Astrocyte of the spinal cord (primary cell): ENCODE measurements at regions not wholly inside any gene's neighbourhood (a gene's known extent, or its start where the extent isn't known, plus 50 kb on each side); places are given as distances from the start of the nearest gene placed in this dataset.

ENCODE experiments used
- DNase-seq: peaks from one replicate; pipeline ENCODE4 v3.0.0; 2011; ENCODE audit warnings: low read depth, low spot score
- H3K4me3 ChIP-seq: 2 replicates; pipeline ENCODE4 v1.5.1; 2011; ENCODE audit warnings: low read depth, mild to moderate bottlenecking, low read length, moderate library complexity
- in situ Hi-C: cut with HindIII; loops from 2 replicates; pipeline ENCODE4 v1.10.0; 2017; ENCODE audit warnings: low sequenced_read_pairs
- TF ChIP-seq, protein P1 (sequence below): IDR thresholded peaks from 2 replicates; pipeline ENCODE4 v1.5.1; 2012; ENCODE audit warnings: low read depth, mild to moderate bottlenecking, low read length, inconsistent platforms

DNA sequence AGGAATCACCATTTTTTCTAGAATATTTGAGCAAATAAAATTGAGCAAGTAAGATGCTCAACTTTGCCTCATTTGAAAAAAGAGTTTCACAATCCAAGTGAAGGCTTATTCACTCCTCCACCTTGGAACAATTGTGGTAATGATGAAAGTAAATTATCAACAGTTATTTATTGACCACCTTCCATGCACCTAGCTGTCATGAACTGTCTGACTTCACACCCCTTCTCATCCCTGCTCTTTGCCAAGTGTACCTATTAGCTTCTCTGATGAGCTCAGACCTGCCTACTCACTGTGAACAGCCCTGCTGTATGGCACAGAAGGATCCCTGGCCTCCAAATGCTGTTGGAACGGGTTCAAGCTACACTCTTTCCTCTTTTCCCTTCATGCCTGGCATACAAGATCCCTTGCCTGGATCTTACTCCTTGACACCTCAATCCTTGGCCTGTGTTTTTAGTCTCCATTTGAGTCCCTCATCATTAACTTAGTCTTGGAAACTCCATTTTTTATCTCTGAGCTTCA lies 99.0 kb upstream of the PREP start:
- DNase-seq, result no peak
- in situ Hi-C loops, result no loop called here
- TF ChIP-seq, protein P1, sequence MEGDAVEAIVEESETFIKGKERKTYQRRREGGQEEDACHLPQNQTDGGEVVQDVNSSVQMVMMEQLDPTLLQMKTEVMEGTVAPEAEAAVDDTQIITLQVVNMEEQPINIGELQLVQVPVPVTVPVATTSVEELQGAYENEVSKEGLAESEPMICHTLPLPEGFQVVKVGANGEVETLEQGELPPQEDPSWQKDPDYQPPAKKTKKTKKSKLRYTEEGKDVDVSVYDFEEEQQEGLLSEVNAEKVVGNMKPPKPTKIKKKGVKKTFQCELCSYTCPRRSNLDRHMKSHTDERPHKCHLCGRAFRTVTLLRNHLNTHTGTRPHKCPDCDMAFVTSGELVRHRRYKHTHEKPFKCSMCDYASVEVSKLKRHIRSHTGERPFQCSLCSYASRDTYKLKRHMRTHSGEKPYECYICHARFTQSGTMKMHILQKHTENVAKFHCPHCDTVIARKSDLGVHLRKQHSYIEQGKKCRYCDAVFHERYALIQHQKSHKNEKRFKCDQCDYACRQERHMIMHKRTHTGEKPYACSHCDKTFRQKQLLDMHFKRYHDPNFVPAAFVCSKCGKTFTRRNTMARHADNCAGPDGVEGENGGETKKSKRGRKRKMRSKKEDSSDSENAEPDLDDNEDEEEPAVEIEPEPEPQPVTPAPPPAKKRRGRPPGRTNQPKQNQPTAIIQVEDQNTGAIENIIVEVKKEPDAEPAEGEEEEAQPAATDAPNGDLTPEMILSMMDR, result no peak
- H3K4me3 ChIP-seq, result no peak overlapping the region

DNA sequence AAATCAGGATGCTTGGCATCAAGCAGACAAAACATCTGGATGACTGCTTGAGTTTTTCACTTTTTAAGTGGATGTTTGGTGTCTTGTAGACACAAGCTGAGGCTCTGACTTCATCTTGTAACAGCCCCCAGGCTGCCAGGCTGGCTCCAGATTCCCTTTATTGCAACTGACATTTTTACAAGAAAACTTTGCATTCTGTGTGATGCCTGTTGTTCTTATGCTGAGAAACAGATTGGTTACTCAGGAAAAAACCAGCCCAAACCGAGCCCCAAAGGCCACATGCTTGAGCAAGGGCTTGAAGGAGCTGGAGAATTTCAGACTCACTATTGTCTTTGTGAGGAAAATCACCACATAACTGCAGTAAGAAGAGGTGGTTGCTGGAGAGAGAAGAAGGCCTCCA lies 98.4 kb upstream of the PREP start:
- in situ Hi-C loops, result no loop called here

DNA sequence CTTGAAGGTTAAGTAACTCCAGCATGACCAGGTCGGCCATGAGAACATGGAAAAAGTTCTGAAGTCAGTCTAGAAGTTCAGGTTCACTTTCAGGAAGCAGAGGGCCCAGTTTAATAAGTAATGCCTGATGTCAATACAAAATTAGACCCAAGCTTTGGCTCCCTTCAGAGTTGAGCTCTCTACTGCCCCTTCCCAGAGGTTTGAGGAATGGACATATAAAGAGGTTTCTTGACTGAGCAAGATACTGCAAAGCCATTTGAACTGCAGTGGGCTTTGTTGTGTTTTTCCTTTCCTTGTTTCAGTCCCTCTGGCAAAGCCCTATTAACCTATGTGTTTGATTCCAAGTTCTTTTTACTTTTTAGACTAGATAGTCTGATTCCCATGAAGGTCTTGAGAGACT lies 97.8 kb upstream of the PREP start:
- in situ Hi-C loops, result no loop called here
- no peak overlapping the region for H3K4me3 ChIP-seq
- TF ChIP-seq, protein P1, result no peak
- no peak for DNase-seq

More for the DNA sequence above, 98.4 kb upstream of the PREP start:
- TF ChIP-seq, protein P1, result no peak
- H3K4me3 ChIP-seq, result no peak overlapping the region
- no peak for DNase-seq

DNA sequence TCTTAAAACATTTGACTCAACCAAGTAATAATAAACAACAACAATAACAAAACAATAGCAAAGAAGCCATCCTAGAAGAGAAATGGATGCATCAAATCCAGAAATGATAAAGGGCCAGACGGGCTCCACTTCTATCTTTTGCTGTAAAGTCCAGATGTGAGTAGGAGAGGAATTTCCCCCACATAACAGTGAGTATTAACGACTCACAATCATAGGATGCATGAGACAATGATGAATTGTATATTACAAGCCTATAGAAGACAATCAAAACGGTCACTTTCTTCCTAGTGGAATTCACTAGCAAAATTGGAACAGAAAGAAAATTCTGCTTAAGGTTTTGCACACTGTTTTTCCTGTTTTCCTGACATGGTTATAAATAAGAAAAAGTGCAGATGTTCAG lies 97.0 kb upstream of the PREP start:
- TF ChIP-seq, protein P1, result no peak
- DNase-seq, result no peak
- in situ Hi-C loops, result no loop called here
- no peak overlapping the region for H3K4me3 ChIP-seq

DNA sequence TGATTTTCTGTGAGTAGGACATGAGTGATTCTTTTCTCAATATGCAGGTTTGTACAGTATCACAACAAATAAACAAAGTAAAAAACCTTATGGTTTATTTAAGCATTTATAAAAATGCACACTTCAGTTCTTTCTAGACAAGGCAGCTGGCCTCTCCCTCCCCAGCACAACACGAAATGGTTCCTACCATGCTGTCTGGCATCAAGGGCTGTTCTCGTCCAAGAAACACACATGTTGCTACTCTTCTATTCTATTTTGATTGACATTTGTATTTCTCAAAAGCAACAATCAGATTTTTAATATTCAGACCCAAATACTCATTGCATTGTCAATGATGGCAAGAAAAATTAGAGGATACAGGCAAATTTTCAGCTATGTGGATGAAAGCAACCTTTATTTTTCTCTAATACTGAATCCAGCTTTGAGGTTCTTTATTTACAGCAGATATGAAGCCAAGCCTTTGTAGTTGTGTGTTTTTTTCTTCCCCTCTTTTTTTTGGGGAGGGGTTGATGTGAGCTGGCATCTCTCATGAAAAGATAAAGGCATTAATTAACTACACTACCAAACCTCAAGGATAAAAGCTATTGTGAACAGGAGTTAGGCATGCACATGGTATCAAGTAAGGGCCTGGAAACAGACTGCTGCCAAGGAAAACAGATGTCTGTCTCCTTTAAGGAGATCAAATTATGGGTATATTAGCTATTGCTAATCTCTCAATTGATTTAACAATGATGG lies 96.4 kb upstream of the PREP start:
- in situ Hi-C loops, result no loop called here
- H3K4me3 ChIP-seq, result no peak overlapping the region
- TF ChIP-seq, protein P1, result no peak
- DNase-seq, result no peak

DNA sequence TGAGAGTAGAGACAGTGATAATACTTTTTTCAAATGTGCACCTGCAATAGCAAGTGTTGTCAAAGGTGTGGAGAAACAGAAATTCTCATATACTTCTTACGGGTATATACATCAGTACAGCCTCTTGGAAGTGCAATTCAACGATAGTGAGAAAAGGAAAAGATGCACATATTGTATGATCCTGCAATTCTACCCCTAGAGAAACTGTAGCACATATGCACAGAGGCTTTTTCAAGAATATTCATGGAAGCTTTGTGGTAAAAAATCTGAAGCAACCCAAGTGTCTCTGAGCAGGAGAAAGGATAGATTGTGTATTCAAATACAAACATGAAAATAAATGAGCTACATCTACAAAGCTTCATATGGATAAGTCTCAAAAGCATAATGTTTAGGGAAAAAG lies 94.7 kb upstream of the PREP start:
- H3K4me3 ChIP-seq, result no peak overlapping the region
- TF ChIP-seq, protein P1, result no peak
- in situ Hi-C loops, result no loop called here
- DNase-seq, result no peak
